ENCODE measurements at regions not wholly inside any gene's neighbourhood (a gene's known extent, or its start where the extent isn't known, plus 50 kb on each side); places are given as distances from the start of the nearest gene placed in this dataset.
"Not testable (repeated sequence)": the region's sequence is repeated elsewhere in the genome, so short reads cannot be mapped to it uniquely, and the experiment has no call there.

DNA sequence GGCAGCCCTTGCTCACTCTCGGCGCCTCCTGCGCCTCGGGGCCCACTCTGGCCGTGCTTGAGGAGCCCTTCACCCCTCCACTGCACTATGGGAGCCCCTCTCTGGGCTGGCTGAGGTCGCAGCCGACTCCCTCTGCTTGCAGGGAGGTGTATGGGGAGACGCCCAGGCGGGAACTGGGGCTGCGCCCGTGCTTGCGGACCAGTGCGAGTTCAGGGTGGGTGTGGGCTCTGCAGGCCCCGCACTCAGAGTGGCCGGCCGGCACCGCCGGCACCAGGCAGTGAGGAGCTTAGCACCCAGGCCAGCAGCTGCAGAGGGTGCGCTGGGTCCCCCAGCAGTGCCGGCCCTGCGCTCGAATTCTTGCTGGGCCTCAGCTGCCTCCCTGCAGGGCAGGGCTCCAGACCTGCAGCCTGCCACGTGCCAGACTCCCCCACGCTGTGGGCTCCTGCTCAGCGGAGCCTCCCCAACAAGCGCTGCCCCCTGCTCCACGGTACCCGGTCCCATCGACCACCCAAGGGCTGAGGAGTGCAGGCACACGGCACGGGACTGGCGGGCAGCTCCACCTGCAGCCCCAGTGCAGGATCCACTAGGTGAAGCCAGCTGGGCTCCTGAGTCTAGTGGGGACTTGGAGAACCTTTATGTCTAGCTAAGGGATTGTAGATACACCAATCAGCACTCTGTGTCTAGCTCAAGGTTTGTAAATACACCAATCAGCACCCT lies 54.0 kb upstream of the WWC2 start:
- intact Hi-C loops (cut with DNase I); H3K4me1 ChIP-seq; H3K27ac ChIP-seq; H3K9me3 ChIP-seq; DNase-seq (ENCODE audit: extremely low spot score in 2 of 2); H3K27me3 ChIP-seq; H3K36me3 ChIP-seq; H3K4me3 ChIP-seq: not testable (repeated sequence)

DNA sequence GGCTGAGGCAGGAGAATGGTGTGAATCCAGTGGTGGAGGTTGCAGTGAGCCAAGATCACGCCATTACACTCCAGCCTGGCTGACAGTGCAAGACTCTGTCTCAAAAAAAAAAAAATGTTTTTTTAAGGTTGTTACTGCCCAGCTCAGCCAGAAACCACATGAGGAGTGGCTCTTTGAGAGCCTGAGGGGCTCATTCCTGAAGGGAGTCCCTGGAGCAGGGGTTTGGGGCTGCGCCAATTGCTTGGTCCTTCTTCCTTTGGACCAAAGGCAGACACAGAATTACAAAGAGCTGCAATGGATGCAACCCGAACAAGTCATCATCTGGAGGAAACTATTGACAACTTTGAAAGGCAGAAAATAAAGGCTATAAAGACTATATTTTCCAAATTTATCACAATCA lies 60.6 kb upstream of the WWC2 start:
- DNase-seq (ENCODE audit: extremely low spot score in 2 of 2): no peak
- no peak for TF ChIP-seq POLR2AphosphoS5 (IDR thresholded peaks at IDR 0.05; ENCODE audit: insufficient read depth in 1 of 2, low read depth in 1 of 2)
- no peak for TF ChIP-seq POLR2A (IDR thresholded peaks at IDR 0.05)
- TF ChIP-seq, protein P1, sequence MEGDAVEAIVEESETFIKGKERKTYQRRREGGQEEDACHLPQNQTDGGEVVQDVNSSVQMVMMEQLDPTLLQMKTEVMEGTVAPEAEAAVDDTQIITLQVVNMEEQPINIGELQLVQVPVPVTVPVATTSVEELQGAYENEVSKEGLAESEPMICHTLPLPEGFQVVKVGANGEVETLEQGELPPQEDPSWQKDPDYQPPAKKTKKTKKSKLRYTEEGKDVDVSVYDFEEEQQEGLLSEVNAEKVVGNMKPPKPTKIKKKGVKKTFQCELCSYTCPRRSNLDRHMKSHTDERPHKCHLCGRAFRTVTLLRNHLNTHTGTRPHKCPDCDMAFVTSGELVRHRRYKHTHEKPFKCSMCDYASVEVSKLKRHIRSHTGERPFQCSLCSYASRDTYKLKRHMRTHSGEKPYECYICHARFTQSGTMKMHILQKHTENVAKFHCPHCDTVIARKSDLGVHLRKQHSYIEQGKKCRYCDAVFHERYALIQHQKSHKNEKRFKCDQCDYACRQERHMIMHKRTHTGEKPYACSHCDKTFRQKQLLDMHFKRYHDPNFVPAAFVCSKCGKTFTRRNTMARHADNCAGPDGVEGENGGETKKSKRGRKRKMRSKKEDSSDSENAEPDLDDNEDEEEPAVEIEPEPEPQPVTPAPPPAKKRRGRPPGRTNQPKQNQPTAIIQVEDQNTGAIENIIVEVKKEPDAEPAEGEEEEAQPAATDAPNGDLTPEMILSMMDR (IDR thresholded peaks at IDR 0.05): no peak
- intact Hi-C loops (cut with DNase I): no loop called here

DNA sequence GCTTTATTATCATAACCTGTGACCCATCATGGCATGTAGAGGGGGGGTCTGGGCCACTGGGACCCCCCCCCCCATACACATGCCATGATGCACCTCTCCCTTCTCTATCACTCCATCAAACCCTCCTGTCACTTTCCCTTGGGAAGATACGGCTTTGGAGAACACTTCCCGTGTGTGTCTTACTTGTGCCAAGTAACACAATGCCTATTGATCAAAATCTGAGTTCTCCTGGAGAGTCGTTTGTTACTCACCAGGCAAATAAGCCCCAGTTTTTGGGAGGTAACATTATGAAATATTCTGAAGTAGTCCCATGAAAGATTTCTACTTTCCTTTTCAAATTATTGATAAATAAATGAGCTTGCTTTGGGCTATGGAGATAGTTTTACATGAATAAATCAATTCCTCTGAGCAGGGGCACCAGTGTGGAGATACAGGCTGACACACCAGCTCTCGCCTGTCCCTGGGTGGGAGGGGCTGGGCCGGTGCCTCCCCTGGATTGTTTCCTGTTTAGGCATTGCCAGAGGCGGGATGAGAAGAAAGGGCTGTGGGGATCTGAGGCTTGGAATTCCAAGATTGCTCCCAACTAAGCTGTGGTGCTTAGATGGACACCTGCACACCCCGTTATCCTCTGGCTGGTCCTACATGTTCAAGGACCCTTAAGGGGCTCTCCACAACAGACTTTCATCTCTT lies 63.2 kb upstream of the WWC2 start:
- TF ChIP-seq, protein P1 (IDR thresholded peaks at IDR 0.05): no peak
- TF ChIP-seq POLR2A (IDR thresholded peaks at IDR 0.05) (no peak), POLR2AphosphoS5 (IDR thresholded peaks at IDR 0.05; ENCODE audit: insufficient read depth in 1 of 2, low read depth in 1 of 2) (no peak)
- intact Hi-C loops (cut with DNase I): no loop called here
- Histone ChIP-seq H3K4me1 (no peaks in the 10 kb centered on the region), H3K9me3 (no peaks in the 10 kb centered on the region), H3K27ac (no peak overlapping the region), H3K27me3 (no peaks in the 10 kb centered on the region), H3K4me3 (no peak overlapping the region), H3K36me3 (no peaks in the 10 kb centered on the region)
- no peak for DNase-seq (ENCODE audit: extremely low spot score in 2 of 2)

More for the DNA sequence above, 60.6 kb upstream of the WWC2 start:
- H3K27me3 ChIP-seq: no peaks in the 10 kb centered on the region
- no peaks in the 10 kb centered on the region for H3K4me1 ChIP-seq
- H3K27ac ChIP-seq: no peak overlapping the region
- H3K9me3 ChIP-seq: no peaks in the 10 kb centered on the region
- H3K36me3 ChIP-seq: no peaks in the 10 kb centered on the region
- no peak overlapping the region for H3K4me3 ChIP-seq

DNA sequence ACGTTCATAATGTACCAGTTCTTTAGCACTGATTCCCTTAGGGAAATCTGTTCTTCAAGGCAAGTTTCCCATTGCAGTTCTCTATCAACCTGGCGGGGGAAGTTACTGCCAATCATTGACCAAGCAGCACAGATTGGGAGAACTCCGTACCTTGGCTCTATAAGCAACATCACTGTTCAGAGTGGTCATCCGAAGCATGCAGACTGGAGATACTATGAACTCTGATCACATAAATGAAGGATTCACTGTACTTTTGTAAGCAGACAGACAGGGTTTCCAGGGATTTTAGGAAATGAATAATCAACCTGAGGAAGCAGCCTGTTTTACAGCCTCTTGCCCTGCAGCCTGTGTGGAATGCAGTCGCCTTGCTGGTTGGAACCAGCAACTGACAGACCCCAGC lies 63.8 kb upstream of the WWC2 start:
- Histone ChIP-seq H3K27ac (no peak overlapping the region), H3K9me3 (no peaks in the 10 kb centered on the region), H3K36me3 (no peaks in the 10 kb centered on the region), H3K4me1 (no peaks in the 10 kb centered on the region), H3K4me3 (no peak overlapping the region), H3K27me3 (no peaks in the 10 kb centered on the region)
- no peak for DNase-seq (ENCODE audit: extremely low spot score in 2 of 2)
- intact Hi-C loops (cut with DNase I): no loop called here
- TF ChIP-seq POLR2A (IDR thresholded peaks at IDR 0.05) (no peak), POLR2AphosphoS5 (IDR thresholded peaks at IDR 0.05; ENCODE audit: insufficient read depth in 1 of 2, low read depth in 1 of 2) (no peak)
- TF ChIP-seq, protein P1 (IDR thresholded peaks at IDR 0.05): no peak

DNA sequence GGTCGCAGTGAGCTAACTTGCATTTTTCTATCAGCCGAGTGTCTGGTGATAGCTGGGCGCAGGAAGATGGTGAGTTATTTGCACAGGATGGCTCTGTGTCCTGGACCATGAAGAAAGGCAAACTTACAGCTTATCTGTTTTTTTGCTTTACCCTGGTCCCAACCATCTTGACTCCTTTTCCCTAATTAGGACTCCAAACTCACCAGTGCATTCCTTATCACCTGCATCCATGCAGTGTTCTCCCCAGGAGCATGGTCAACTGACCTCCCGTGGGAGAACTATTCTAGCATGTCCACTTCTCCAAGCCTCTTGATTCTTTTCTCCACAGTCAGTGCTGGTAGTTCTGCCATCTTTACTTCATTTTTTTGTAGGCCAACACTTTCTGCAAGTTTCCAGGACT lies 68.2 kb upstream of the WWC2 start:
- H3K4me1 ChIP-seq: no peaks in the 10 kb centered on the region
- intact Hi-C loops (cut with DNase I): no loop called here
- H3K27me3 ChIP-seq: no peaks in the 10 kb centered on the region
- H3K9me3 ChIP-seq: no peaks in the 10 kb centered on the region
- TF ChIP-seq POLR2AphosphoS5 (IDR thresholded peaks at IDR 0.05; ENCODE audit: insufficient read depth in 1 of 2, low read depth in 1 of 2) (no peak), POLR2A (IDR thresholded peaks at IDR 0.05) (no peak)
- TF ChIP-seq, protein P1 (IDR thresholded peaks at IDR 0.05): no peak
- no peak overlapping the region for H3K4me3 ChIP-seq
- H3K36me3 ChIP-seq: no peaks in the 10 kb centered on the region
- DNase-seq (ENCODE audit: extremely low spot score in 2 of 2): no peak
- H3K27ac ChIP-seq: no peak overlapping the region

Data from vagina (tissue), 2 donors.